ENCODE measurements at regions not wholly inside any gene's neighbourhood (a gene's known extent, or its start where the extent isn't known, plus 50 kb on each side); places are given as distances from the start of the nearest gene placed in this dataset.
A peak's percentile ranks its signal among the peaks of the same experiment; 100 is the strongest.

DNA sequence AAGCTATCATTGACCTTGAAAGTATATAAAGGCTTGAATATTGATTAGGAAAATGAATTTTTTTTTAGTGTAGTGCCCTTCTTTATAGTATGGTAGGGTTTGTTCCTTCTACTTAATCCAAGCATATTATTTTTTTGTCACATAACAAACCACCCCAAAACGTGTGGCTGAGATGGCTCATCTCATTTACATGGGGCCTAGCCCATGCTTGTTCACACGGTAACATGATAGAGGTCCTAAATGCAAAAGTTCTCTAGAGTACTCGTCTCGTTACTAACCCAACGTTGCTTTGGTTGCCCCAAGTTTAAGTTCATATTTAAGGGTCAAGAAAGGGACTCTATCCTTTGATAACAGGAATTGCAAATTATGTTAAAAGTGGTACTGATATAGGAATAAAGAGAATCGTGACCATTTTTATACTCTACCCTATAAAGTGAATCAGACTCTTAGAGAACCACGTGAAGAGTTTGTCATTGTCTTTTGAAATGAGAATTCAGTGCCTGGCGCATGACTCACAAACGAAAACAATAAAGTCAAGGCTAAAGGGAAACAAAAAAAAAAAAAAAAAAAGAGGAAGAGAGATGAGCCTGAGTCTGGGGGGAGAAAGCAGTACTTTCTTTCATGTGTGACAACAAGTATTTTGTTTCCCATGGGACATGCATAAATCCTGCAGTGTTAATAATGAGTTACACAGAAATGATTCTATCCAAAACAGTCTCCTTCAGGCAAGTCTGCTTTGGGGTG is 402.8 kb upstream of the NWD2 start:
- DNase-seq: no peak

DNA sequence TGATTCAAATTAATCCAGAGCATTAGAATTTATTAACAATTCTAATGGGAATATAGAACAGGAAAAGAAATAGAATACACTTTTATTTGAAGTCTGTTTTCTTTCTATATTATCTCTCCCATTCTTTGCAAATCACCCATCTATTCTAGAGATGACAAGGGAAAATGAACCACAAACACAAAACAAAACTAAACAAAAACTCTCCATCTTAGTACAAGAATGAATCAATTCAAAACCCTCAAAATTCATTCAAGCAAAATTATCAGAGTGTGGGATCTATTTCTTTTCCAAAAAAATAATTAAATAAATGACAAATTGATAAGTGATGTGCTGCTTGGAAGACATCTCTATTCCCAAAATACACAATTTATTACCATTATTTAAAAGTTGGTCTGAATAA is 400.1 kb upstream of the NWD2 start:
- no peak for DNase-seq

DNA sequence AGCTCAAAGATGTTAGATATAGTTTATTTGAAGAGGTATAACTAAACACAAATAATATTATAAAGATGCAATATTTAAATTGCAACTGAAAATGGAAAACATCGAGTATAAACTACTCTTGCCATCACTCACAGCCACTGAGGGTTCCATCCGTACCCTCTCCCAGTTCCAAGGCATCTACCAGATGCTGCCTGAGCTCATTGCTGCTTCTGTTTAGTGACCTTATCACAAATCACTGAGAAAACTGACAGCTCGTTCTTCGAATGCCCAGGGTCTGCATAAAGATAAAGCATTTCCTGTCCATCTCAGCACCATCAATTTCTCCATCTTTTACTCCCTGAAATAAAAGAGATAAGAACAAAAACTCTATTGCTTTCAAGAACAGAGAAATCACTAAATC is 391.7 kb upstream of the NWD2 start:
- DNase-seq: no peak

DNA sequence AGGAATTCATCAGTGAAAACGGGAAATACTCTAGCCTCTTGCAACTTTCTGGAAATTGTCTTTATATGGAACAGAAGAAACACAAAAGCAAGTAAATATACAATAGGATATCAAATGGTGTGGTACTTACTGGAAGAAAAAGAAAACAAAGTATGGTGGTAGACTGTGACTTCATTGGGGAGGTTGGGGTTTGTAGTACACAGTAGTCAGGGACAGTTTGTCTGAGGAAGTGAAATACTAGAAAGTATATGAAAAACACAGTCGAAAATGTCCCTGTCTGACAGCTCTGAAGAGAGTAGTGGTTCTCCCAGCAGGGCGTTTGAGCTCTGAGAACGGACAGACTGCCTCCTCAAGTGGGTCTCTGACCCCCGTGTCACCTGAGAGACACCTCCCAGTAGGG is 390.0 kb upstream of the NWD2 start:
- DNase-seq: no peak

DNA sequence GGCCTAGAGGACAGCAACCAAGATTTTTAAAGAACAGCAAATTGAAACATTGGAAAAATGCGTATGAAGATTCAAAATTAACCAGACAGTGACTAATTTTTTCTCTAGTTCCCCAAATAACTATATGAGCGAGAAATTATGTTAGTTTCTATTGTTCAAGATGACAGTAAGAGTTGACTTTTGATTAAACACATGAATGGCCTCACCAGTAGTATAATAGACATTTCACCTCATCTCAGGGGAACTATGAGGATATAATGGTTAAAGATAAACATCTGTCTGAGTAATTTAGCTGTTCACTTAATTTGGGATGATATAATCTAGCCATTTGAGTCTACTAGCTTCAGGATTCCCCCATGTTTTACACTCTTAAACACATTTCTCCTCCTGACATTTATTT is 380.9 kb upstream of the NWD2 start:
- DNase-seq: no peak

DNA sequence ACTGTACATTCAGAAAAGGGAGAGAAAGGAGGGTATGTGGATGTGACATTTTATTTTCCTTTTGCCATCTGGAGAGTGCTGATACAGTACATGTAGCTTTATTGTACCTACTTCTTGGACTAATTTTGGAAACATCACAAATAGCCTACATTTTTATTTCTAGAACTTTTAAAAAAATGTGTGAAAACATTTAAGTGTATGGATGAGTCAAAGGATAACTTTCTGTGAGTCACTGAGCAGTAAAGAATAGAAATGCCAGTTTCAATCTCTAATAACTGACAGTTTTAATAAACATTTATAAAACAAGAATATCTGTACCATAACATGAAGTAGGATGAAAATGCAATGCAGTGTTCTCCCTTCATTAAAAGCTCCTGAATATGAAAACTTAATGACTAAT is 374.4 kb upstream of the NWD2 start:
- DNase-seq: no peak

DNA sequence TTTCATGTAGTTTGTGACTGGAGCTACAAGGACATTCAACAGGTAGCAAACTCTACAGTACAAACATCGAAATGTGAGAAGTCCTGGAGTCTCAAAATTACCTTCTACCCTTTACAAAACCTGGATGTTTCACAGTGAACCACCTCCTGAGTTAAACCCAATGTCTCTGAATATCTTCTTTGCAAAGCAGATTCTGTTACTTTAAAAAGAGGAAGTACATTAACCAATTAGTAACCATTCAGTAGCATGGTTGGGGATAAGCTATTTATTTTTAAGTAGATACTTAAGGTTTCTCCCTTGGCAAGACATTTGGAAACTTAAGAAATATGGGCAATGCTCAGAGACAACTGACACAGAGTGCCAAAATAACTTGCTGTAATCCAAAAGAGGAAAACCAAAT is 371.9 kb upstream of the NWD2 start:
- DNase-seq: no peak

DNA sequence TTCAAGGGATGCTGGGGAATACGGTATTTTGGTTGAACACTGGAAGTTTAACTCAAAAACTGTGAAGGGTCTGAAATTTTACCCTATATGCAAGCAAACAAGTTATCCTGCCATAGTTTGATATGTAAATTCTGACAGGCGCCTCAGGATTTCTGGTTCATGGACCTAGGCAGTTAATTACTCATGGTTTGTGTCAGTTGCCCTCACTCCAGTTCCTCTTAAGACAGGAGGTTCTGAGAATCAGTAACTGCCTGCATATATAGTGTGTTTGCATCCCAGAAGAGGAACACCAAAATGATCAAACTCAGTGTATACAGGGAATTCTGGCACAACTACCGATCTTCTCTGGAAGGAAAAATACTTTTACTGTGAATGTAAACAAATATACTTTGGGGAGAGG is 360.4 kb upstream of the NWD2 start:
- no peak for DNase-seq

DNA sequence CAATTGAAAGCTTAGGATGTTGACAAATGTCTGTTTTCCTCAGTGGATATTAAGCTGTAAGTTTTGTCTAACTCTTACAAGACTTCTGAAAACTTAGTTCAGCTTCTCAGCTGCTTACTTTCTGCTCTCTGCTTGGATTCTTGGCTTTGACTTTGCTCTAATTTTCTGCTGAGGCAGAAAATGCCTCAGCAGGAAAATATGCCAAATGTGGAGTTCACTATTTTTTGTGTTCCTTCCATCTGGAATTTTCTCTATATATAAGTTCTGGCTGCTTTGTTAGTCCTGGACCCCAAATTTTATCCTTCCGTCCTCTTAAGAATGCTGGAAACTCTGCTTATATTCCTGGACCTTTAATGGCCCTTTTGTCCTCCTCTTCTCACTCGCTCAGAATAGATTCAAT is 352.6 kb upstream of the NWD2 start:
- peak; percentile 19 for DNase-seq

DNA sequence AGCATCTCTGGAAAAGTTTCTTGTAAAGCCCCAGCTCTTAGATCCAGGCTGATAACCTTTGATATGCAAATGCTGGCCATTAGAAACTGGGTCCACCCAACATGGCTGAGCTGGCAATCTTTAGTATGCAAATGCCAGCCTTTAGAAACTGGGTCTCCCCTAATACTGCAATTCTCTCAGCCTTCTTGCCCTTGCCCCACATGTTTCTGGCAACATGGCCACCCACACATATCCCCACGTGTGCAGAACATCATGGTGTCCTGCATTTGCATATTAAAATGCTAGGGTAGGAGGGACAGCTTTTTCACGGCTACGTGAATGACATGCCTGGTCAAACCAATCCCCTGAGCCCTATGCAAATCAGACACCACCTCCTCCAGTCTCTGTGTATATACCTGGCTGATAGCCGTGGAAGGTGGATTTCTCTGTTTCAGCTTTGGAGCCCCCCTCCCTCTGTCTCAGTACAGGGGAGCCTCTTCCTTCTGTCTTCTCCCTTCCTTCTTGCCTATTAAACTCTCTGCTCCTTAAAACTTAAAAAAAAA is 344.0 kb upstream of the NWD2 start:
- no peak for DNase-seq

DNA sequence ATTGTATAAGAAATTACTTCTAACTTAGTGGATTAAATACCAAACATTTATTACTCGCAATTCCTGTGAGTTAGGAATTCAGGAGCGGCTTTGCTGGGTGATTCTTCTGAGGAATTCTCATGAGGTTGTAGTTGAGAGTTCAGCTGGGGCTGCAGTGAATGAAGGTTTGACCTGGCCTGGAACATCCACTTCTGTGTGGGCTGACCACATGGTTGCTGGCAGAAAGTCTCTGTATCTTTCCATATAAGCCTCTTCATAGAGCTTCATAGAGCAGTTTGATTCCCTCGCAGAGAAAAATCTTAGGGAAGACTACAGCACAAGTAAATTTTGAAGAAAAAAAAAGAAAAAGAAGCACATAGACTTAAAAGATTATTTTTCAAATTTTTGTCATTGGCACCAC is 339.7 kb upstream of the NWD2 start:
- no peak for DNase-seq

DNA sequence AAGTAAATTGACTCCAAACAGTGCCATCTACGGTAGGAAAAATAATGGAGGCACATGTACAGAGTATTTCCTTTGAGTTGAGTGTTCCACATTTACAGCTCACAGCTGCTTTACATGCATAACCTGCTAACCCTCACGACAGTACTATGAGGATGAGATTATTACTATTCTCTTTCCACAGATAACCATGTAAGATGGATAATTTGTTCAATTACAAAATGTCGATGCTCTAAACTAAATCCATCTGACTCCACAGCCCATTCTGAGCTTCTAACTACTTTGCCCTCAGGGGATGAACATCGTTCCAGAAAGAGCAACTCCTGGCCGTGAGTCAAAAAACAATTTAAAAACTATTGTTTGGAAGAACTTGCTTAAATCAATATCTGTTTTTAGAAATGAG is 330.4 kb upstream of the NWD2 start:
- DNase-seq: peak; percentile 8

DNA sequence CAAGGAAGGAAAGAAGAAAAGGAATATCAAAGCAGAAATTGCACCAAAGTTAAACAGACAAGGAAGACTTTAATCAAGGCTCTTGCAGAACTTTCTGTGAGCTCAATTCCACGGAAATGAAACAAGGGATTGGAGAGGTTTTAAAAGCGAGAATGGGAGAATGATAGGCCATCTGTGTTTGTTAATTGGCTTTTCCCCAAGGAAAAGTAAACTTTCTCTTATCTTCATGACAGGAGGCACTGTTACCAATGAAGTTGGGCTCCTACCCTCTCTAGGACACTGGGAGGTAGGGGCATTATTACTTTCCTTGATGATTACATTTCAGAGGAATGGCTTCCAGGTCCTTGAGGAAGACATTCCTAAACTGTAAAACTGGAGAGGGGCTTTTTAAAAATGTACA is 328.8 kb upstream of the NWD2 start:
- no peak for DNase-seq

DNA sequence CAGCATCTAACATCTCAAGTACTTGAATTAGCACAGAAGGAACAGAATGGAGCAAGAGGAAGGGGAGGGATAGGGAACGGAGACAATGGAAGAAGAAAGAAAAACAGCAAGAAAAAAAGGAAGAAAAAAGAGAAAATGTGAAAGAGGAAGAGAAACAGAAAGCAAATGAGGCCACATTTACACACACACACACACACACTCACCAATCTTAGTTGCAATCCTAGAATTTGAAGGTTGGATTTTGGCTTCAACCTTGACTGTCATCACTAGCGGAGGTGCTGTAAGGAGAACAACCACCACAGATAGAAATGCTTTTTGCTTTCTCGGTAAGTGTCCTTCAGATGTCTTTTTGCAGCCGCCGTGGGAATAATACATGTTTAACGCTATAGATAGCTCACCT is 327.1 kb upstream of the NWD2 start:
- DNase-seq: no peak

DNA sequence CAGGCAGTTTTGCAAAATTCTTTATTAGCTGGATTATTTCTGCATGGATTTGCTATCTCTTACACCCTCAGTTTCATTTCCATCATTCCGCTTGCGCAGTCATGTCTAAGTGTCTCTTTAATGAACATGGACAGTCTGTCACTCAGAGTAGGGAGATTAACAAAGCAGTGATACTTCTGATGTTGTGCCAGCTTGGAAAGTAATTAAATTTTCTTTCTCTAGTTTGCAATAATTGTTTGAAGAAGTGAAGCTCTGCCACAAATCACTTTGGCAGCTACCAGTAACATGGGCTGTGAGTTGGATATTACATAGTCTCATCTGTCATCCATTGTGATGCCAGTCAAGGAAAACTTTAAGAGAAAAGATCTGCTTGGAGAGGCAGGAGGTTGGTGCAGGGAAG is 324.8 kb upstream of the NWD2 start:
- peak; percentile 13 for DNase-seq

DNA sequence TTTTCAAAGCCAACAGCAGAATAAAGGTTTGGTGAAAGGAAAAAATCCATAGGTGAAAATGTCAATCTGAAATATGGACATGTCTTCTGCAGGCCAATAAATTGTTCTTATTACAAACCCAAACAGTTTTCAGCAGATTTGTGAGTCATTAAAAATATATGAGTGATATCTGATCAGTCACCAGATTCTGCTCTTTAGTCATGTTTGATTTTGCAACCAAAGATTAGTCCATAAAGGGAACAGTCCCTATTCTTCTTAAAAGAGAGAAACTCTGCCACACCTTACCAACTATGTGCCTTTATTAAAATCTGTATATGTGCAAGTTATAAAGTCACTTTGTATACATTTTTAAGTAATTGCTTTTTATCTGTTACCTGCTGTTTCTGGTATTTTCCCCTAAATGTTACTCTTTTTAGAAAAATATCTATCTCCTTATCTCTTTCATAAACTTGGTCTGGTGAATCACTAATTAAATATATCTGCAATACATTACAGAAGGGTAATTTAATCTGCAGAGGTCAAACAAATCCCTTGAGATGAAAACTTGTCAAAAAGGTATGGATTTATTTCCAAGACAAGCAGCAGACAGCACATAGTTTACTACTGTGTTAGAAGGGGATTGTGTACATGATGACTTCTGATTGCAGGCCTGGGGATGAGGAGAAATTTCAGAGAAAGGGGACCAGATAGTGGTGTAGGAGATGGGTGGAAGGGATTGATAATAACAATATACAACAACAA is 322.9 kb upstream of the NWD2 start:
- no peak for DNase-seq

DNA sequence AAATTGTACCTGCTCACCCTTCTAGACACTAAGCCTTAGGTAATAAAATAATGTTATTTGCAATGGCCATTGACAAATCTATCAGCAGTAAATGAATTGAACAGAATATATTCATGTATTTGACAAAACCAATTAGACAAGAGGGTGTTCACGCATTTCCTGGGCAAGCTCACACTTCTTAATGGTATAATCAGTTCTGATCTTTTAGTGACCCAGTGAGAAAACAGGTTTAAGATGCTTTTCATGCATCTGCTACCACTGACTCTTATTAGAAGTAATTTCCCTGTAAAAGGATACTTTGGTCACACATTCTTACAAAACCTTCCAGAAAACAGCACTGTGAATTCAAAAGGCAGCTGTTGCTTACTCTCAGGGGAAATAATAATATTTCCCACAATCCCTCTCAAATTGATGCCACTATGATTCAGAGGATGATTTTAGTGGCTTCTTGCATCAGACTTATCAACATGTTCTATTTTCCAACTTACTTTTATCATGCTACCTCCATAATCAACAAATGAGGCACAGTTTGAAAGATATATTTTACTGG is 313.9 kb upstream of the NWD2 start:
- DNase-seq: peak; percentile 4

DNA sequence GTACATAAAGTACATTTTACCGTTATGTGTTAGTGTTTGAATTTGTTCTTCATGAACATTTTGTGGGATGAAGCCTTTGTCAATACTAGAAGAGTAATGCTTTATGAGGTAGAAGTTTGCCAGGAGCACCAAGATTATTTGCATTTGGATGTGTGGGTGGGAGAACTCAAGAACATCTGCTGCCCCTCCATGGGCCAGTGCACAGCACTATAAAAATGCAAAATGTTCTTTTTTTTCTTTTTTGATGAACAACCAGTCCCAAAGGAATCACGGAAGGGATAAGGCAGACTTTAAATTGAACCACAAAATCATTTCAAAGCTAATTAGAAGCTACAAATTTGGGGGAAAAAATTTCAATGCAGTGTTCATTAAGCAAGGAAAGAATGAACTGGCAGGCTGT is 300.3 kb upstream of the NWD2 start:
- DNase-seq: no peak

DNA sequence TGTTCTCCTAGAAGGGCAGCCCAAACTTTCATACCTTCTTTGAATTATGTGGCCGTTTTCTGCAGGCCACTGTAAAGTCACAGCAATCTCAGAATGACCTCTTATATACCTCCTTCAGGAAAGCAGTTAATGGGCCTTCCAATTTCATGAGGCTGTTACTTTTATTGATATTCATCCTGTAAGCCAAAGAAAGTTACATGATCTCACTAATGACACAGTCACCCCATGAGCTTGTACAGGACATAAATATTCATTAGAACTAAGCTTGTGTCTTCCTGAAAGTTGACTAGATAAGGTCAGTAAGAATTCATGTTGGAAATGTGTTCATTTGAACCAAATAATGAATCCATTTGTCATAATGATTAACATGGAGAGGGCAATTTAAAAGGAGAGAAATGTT is 283.1 kb upstream of the NWD2 start:
- no peak for DNase-seq

DNA sequence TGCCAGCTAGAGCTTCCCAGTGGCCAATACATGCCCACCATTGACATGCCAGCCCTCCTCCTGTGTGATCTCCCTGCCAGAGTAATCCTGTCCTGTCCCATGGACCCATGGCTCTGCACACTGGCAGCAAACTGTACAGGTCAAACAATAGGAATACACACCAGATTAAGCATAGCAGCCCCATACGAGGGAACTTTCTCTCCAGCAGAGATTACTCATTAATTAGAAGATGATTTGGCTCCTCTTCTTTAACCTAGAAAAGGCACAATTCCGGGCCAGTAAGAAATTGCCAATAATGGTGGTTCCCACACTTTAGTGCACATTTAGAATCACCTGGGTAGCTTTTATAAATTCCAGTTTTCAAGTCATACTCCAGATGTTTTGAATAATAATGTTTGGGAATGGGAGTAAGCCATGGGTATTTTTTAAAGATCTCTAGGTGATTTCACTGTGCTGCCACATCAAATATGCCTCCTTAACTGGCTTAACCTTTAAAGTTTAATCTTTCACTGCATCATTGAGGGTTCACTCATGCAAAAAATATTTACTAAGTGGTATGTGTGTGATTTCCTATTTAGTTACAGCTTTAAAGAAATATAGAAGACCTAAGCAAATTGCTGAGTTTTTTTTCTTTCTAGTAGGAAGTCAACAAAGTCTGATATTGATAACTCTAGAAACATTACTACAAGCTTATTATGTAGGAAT is 277.6 kb upstream of the NWD2 start:
- DNase-seq: peak; percentile 17

DNA sequence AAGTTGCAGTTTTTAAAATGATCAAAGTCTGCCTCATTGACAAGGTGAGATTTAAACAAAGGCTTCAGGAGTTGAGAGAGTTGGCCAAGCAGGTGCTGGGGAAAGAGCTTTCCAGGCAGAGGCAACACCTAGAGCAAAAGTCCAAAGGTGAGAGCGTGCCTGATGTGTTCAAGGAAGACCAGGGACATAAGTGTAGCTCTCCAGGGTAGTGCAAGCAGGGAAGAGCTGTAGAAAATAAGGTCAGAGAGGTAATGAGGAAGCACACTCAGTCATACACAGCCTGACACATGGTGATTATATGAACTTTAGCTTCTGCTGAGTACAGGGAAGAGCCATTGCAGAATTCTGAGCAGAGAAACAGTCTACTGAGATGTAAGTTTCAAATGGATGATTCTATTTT is 265.0 kb upstream of the NWD2 start:
- DNase-seq: no peak

DNA sequence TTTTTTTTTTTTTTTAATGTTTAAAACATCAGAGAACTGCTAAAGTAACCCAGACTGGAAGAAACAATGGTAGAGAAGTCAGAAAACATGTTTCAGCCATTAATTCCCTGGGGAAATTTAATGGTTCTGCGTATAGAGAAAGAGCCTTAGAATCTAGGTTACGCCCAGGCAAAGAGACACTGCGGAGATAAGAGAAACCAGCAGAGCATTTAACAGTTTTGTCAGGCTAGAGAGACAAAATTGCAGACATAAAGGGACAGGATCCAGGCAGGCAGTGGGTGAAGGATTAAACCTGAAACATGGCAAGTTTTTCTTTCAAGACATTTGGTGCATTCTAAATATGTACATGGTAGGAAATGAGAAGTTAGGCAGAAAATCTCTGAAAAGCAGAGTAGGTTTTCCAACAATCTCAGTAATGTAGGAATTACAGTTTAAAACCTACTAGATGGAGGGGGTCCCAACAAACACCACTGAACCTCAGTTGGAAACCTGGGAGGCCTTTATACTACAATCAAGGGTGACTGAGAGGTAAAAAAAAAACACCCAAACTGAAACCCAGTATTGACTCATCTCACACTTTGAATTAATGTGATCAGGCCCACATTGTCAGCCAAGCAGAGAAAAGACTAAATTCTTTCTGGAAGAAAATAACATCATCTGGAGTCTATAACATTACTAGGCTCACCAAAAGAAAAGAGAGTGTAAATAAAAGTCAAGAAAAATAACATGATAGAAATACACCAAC is 254.2 kb upstream of the NWD2 start:
- DNase-seq: peak; percentile 25

DNA sequence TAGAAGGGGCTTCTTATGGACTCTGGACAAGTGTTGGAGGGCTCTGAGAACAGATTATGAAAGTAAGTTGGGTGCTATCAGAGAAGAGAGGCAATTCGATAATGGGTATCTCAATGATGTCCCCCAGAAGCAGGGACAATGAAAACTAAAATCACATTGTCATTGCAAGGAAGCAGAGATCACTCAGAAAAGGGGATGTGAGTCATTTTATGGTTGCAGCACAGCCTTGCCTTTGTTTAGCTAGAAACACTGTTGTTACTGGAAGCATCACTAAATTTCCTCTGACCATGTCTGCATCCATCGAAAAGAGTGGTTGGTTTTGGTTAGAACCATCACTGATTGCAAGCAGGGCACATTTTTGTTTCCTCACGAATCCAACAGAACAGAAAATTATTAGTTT is 246.8 kb upstream of the NWD2 start:
- DNase-seq: no peak
